K562 (cell line): ENCODE measurements at regions not wholly inside any gene's neighbourhood (a gene's known extent, or its start where the extent isn't known, plus 50 kb on each side); places are given as distances from the start of the nearest gene placed in this dataset.

ENCODE experiments used
- ATAC-seq: fragments of 200-7000 bp; cut with Tn5 transposase; 3 replicates; pipeline ENCODE4 v1.9.1; 2020; ENCODE audit warnings: moderate library complexity
- BruUV-seq: library from RNA; stranded (reverse); fragments of 400-500 nt; replicated peaks from 2 replicates; lab custom pipeline; 2021; lab: Mats Ljungman, UMichigan
- CTCF ChIA-PET: fragments of 300-600 bp; formaldehyde crosslinking; extraction: SDS; loops from one replicate; lab custom pipeline; 2021; ENCODE audit warnings: low intra/inter-chr PET ratio; lab: Yijun Ruan, JAX
- POLR2A ChIA-PET: fragments of 300-600, 350-650 bp; sonication (Branson Sonifier 250); formaldehyde crosslinking; extraction: SDS; loops from one replicate; lab custom pipeline; 2021; ENCODE audit warnings: antibody characterized with exemption, inconsistent platforms; lab: Yijun Ruan, JAX
- DNase-seq, 4 experiments: peaks; one replicate each; pipeline versions ENCODE4 v3.0.0 to v3.0.0-alpha.2; 2011 to 2018; ENCODE audit warnings: low spot score in 3 of 4, mixed read lengths in 3 of 4; ENCODE audit errors: extremely low read depth in 1 of 4
- FAIRE-seq: peaks from 2 replicates; lab custom pipeline; 2011; peaks lifted over from hg19 to GRCh38; lab: Jason Lieb, UNC
- H2AFZ ChIP-seq: 2 replicates; pipeline ENCODE4 v1.6.0; 2011; ENCODE audit warnings: low read depth, low read length, control low read depth, inconsistent platforms
- H3K27ac ChIP-seq: fragments of 200-600 bp; 3 replicates; pipeline ENCODE4 v1.8.0; 2011; ENCODE audit warnings: low read depth, mild to moderate bottlenecking, control low read depth, inconsistent platforms, low read length, moderate library complexity, mixed read lengths; ENCODE audit errors: extremely low read depth
- H3K27me3 ChIP-seq, 2 experiments: fragments of 300-600 bp in 1 of 2; 2 replicates in 1 of 2; 3 replicates in 1 of 2; pipeline versions ENCODE4 v1.6.0 to v1.8.0; 2011; ENCODE audit warnings: inconsistent platforms in 2 of 2, low read length in 2 of 2, mild to moderate bottlenecking in 1 of 2, mixed read lengths in 1 of 2, moderate library complexity in 1 of 2; ENCODE audit not compliant: control insufficient read depth in 2 of 2, insufficient read depth in 2 of 2
- H3K36me3 ChIP-seq: fragments of 300-600 bp; 3 replicates; pipeline ENCODE4 v1.8.0; 2011; ENCODE audit warnings: mild to moderate bottlenecking, low read length, inconsistent platforms; ENCODE audit not compliant: control insufficient read depth, insufficient read depth
- H3K4me1 ChIP-seq, 2 experiments: fragments of 200-600 bp in 1 of 2; replicated peaks in 1 of 2; 2 replicates in 1 of 2; 3 replicates in 1 of 2; pipeline versions ENCODE4 v1.5.1 to v1.8.0; 2011; ENCODE audit warnings: inconsistent platforms in 2 of 2, low read length in 2 of 2, mild to moderate bottlenecking in 1 of 2, mixed read lengths in 1 of 2, moderate library complexity in 1 of 2; ENCODE audit not compliant: control insufficient read depth in 2 of 2, insufficient read depth in 2 of 2
- H3K4me2 ChIP-seq: 2 replicates; pipeline ENCODE4 v1.6.1; 2011; ENCODE audit warnings: low read length, control low read depth, inconsistent platforms, mixed read lengths; ENCODE audit not compliant: insufficient read depth
- H3K4me3 ChIP-seq: fragments of 200-600 bp; sonication (generic), shearing (Covaris generic); 2 replicates; pipeline ENCODE4 v1.5.1; 2016; ENCODE audit warnings: control low read depth, inconsistent platforms
- H3K79me2 ChIP-seq: fragments of 200-600 bp; 3 replicates; pipeline ENCODE4 v1.8.0; 2011; ENCODE audit warnings: low read length, inconsistent platforms; ENCODE audit not compliant: control insufficient read depth, insufficient read depth
- H3K9ac ChIP-seq, 2 experiments: 2 replicates each; pipeline versions ENCODE4 v1.6.0 to v1.6.1; 2011; ENCODE audit warnings: low read depth in 2 of 2, low read length in 2 of 2, control low read depth in 1 of 2, inconsistent platforms in 1 of 2, mild to moderate bottlenecking in 1 of 2, mixed read lengths in 1 of 2; ENCODE audit not compliant: insufficient read depth in 1 of 2
- H3K9me1 ChIP-seq: one replicate; pipeline ENCODE4 v1.6.0; 2011; ENCODE audit warnings: inconsistent platforms, mild to moderate bottlenecking, low read length, moderate library complexity; ENCODE audit not compliant: control insufficient read depth, insufficient read depth
- H3K9me3 ChIP-seq: replicated peaks from 2 replicates; pipeline ENCODE4 v1.5.1; 2011; ENCODE audit warnings: low read depth, low read length, inconsistent platforms; ENCODE audit not compliant: control insufficient read depth, insufficient read depth
- H4K20me1 ChIP-seq: replicated peaks from 2 replicates; pipeline ENCODE4 v1.6.1; 2011; ENCODE audit warnings: low read length, inconsistent platforms, mixed read lengths; ENCODE audit not compliant: control insufficient read depth, insufficient read depth
- BRD9 ChIP-seq: fragments of 450-650 bp; IDR thresholded peaks from 2 replicates; pipeline ENCODE4 v1.6.1; 2018; ENCODE audit warnings: low read depth; ENCODE audit not compliant: partially characterized antibody
- FOSL1 ChIP-seq: fragments of 200-800 bp; sonication (Bioruptor generic); conservative IDR thresholded peaks from 2 replicates; pipeline ENCODE4 v1.6.1; 2016; ENCODE audit warnings: missing genetic modification characterization, missing compliant biosample characterization
- FOXA3 ChIP-seq, 2 experiments: fragments of 450-650 bp in 1 of 2; sonication (generic) in 1 of 2; formaldehyde crosslinking; IDR thresholded peaks in 1 of 2; conservative IDR thresholded peaks in 1 of 2; 2 replicates each; pipeline versions ENCODE4 v1.4.0 to v1.8.0; 2020 to 2022; ENCODE audit warnings: mild to moderate bottlenecking in 2 of 2, missing genetic modification reagents in 1 of 2
- HDGF ChIP-seq: fragments of 450-650 bp; IDR thresholded peaks from 2 replicates; pipeline ENCODE4 v1.6.1; 2016
- KLF10 ChIP-seq: fragments of 250-450 bp; sonication (Bioruptor Pico); IDR thresholded peaks from 2 replicates; pipeline ENCODE4 v1.6.1; 2021; ENCODE audit warnings: matching md5 sums
- MEIS2 ChIP-seq: fragments of 450-650 bp; IDR thresholded peaks from 2 replicates; pipeline ENCODE4 v1.6.1; 2014; ENCODE audit warnings: mild to moderate bottlenecking; ENCODE audit not compliant: partially characterized antibody
- NCOA6 ChIP-seq: fragments of 450-650 bp; IDR thresholded peaks from 2 replicates; pipeline ENCODE4 v1.6.1; 2017; ENCODE audit warnings: mild to moderate bottlenecking
- NR4A1 ChIP-seq, 2 experiments: fragments of 250-450 bp in 1 of 2; fragments of 450-650 bp in 1 of 2; sonication (Bioruptor Pico) in 1 of 2; IDR thresholded peaks; 2 replicates each; pipeline versions ENCODE4 v1.4.0 to v1.6.1; 2016 to 2020; ENCODE audit warnings: mild to moderate bottlenecking in 2 of 2, missing compliant biosample characterization in 1 of 2, missing genetic modification characterization in 1 of 2, moderate library complexity in 1 of 2
- POLR3A ChIP-seq: IDR thresholded peaks from 2 replicates; pipeline ENCODE4 v1.6.1; 2011; ENCODE audit warnings: borderline replicate concordance, mild to moderate bottlenecking, moderate library complexity; ENCODE audit not compliant: insufficient read length, insufficient read depth; ENCODE audit errors: extremely low read depth
- STAT5B ChIP-seq: fragments of 250-450 bp; sonication (Bioruptor Pico); IDR thresholded peaks from 2 replicates; pipeline ENCODE4 v1.8.0; 2021; ENCODE audit warnings: mild to moderate bottlenecking, inconsistent platforms
- TEAD2 ChIP-seq: fragments of 450-650 bp; IDR thresholded peaks from 2 replicates; pipeline ENCODE4 v1.6.1; 2016; ENCODE audit warnings: missing genetic modification characterization, control low read depth, missing compliant biosample characterization
- WGBS: fragments of 100-300 bp; shearing (Covaris generic); methylation state at CpG from one replicate; pipeline ENCODE4 v1.1.6; 2016; ENCODE audit warnings: low coverage, mixed read lengths; ENCODE audit not compliant: insufficient coverage; ENCODE audit errors: missing lambda C conversion rate; 5-methylcytosine and 5-hydroxymethylcytosine counted together
- in situ Hi-C: fragments of 300-500 bp; cut with MboI; formaldehyde crosslinking; loops from 4 replicates; pipeline ENCODE4 v1.15.0; 2018; ENCODE audit warnings: inconsistent platforms, mixed read lengths
- intact Hi-C: fragments of 100-400 bp; cut with micrococcal nuclease; formaldehyde crosslinking; loops from 2 replicates; pipeline ENCODE4 v1.14.2; 2022
- TF ChIP-seq, protein P1 (sequence below), 2 experiments: fragments of 450-650 bp; IDR thresholded peaks; 2 replicates each; pipeline ENCODE4 v1.6.1; 2018; ENCODE audit warnings: mild to moderate bottlenecking in 2 of 2, low read depth in 1 of 2; ENCODE audit not compliant: partially characterized antibody in 2 of 2
- TF ChIP-seq, protein P2 (sequence below): fragments of 250-450 bp; sonication (Bioruptor Pico); IDR thresholded peaks from 2 replicates; pipeline ENCODE4 v1.5.0; 2021; ENCODE audit warnings: mild to moderate bottlenecking, moderate library complexity

DNA sequence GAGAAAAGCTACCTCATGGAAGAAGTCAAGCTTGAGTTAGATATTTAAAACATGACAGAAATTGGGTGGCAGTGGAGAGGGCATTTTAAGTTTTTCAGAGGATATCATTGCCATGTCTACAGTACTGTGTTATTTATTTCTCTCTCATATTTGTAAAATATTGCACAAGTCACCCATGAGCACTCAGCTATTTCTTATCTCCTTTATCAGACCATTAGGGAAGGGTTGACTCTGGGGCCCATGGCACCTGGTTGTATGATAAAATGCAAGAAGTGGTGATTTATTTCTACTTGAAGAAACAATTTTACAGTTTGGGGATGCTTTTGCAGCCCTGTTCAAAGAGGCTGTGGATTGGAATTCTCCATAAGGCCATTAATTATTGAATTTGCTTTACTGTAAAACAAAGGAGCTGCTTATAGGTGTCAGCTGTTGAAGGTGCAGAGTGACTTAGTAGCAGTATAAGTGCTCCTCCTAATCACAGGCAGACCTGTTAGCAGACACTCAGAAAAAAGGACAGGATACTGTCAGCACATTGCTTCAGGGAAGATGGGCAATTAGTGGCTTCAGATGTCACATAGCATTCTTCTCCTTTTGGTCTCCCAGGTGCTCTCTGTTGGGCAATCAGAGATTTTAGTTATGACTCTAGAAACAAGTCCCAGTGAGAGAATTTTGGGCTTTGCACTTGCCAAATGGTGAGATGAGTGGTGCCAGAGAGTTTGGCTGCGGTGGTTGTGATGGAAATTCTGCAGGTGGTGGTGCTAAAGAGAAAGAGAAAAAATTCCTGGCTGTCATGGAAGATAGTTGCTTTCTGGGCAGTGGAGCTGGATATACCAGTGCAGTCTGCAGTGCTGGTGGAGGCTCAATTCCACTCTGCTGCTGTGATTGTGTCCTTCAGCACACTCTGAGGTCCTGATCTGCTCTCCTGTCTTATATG is 129.7 kb upstream of the ROPN1 start:
- no peaks in the 10 kb centered on the region for H3K9me3 ChIP-seq
- no TSS peak for BruUV-seq
- no peak overlapping the region for H3K27ac ChIP-seq
- H3K9ac ChIP-seq, result no peak overlapping the region
- ChIA-PET POLR2A (no interaction called here), CTCF (no interaction called here)
- H4K20me1 ChIP-seq, result no peaks in the 10 kb centered on the region
- H3K27me3 ChIP-seq, result no peaks in the 10 kb centered on the region
- no peak for DNase-seq
- FAIRE-seq, result no peak
- no peaks in the 10 kb centered on the region for H3K4me1 ChIP-seq
- no peak overlapping the region for H3K4me2 ChIP-seq
- H3K36me3 ChIP-seq, result no peaks in the 10 kb centered on the region
- intact Hi-C loops (no loop called here), in situ Hi-C loops (no loop called here)
- no peak for ATAC-seq
- TF ChIP-seq TEAD2 (tag) (no peak), FOXA3 (CRISPR knock-in tag; conservative IDR thresholded peaks at IDR 0.05 in 1 of 2, IDR thresholded peaks at IDR 0.05 in 1 of 2) (no peak), KLF10 (CRISPR knock-in tag) (no peak), STAT5B (CRISPR knock-in tag) (no peak), BRD9 (no peak), HDGF (no peak), MEIS2 (no peak), NCOA6 (no peak), NR4A1 (CRISPR knock-in tag; IDR thresholded peaks at IDR 0.05) (no peak), NR4A1 (tag; IDR thresholded peaks at IDR 0.05) (no peak), POLR3A (no peak), FOSL1 (tag) (no peak)
- TF ChIP-seq, protein P1, sequence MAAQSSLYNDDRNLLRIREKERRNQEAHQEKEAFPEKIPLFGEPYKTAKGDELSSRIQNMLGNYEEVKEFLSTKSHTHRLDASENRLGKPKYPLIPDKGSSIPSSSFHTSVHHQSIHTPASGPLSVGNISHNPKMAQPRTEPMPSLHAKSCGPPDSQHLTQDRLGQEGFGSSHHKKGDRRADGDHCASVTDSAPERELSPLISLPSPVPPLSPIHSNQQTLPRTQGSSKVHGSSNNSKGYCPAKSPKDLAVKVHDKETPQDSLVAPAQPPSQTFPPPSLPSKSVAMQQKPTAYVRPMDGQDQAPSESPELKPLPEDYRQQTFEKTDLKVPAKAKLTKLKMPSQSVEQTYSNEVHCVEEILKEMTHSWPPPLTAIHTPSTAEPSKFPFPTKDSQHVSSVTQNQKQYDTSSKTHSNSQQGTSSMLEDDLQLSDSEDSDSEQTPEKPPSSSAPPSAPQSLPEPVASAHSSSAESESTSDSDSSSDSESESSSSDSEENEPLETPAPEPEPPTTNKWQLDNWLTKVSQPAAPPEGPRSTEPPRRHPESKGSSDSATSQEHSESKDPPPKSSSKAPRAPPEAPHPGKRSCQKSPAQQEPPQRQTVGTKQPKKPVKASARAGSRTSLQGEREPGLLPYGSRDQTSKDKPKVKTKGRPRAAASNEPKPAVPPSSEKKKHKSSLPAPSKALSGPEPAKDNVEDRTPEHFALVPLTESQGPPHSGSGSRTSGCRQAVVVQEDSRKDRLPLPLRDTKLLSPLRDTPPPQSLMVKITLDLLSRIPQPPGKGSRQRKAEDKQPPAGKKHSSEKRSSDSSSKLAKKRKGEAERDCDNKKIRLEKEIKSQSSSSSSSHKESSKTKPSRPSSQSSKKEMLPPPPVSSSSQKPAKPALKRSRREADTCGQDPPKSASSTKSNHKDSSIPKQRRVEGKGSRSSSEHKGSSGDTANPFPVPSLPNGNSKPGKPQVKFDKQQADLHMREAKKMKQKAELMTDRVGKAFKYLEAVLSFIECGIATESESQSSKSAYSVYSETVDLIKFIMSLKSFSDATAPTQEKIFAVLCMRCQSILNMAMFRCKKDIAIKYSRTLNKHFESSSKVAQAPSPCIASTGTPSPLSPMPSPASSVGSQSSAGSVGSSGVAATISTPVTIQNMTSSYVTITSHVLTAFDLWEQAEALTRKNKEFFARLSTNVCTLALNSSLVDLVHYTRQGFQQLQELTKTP (IDR thresholded peaks at IDR 0.05; ENCODE audit: low read depth in 1 of 2, partially characterized antibody in 2 of 2), result no peak
- TF ChIP-seq, protein P2, sequence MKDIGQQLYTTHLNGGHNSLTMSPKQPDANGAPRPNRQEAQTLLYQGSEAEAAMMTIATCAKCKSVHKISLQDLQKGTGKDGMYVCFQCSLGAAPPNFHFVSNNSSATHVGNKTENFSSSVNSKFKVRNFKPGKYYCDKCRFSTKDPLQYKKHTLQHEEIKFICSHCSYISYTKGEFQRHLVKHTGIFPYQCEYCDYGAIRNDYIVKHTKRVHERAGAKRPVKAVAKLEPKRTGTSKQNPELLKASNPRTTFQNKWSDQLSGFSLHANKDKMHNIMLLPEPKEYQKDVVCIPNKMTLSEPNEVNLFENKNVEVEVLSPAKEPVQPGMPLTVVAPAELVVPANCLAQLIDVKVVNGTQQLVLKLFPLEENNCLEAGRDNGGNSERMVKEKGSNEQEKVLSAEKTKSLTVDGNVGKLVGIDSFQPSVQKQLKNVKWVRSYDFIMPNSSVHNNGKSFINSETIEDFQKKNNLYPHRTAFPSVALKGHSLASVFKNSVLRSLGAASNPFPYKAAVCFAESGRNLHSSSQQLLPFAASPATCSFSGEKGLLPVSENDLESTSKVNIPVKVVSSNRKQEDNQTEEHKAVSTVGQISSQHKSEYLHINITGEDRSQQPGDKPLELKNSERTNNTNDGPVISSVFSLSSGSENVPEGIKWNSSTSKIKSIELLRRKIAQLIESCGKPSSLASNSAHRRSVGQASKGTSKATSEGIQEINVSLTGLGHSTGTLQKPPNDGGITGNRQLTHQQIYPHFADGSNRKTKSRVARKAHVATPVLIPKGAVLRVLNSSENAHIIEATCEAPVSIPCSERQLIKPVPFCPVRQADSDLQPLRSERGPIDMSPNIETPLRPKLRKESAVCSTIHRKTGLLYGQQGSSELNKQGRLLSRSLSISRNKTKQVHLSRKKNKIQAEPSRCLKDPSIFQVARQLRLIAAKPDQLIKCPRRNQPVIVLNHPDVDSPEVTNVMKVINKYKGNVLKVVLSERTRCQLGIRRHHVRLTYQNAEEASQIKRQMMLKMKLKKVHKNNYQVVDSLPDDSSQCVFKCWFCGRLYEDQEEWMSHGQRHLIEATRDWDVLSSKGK (CRISPR knock-in tag), result no peak
- no peaks in the 10 kb centered on the region for H3K79me2 ChIP-seq
- H3K9me1 ChIP-seq, result no peaks in the 10 kb centered on the region
- WGBS, result no CpG with 5 or more reads among the region's 1 CpG
- H2AFZ ChIP-seq, result no peak overlapping the region
- no peak overlapping the region for H3K4me3 ChIP-seq
